GM12878 (cell line): ENCODE measurements at regions not wholly inside any gene's neighbourhood (a gene's known extent, or its start where the extent isn't known, plus 50 kb on each side); places are given as distances from the start of the nearest gene placed in this dataset.

Source experiments
- ATAC-seq: fragments of 200-7000 bp; cut with Tn5 transposase; 3 replicates; pipeline ENCODE4 v1.9.1; 2020; ENCODE audit warnings: mild to moderate bottlenecking, moderate library complexity
- BruUV-seq: library from RNA; stranded (reverse); fragments of 400-500 nt; replicated peaks from 2 replicates; lab custom pipeline; 2021; lab: Mats Ljungman, UMichigan
- CTCF ChIA-PET: fragments of 300-600 bp; sonication (Branson Sonifier 250); formaldehyde crosslinking; extraction: SDS; loops from one replicate; lab custom pipeline; 2021; ENCODE audit warnings: inconsistent platforms; lab: Yijun Ruan, JAX
- POLR2A ChIA-PET: fragments of 350-600 bp; formaldehyde crosslinking; extraction: SDS; loops from one replicate; lab custom pipeline; 2021; ENCODE audit warnings: inconsistent platforms; lab: Charles Lee
- RAD21 ChIA-PET: fragments of 300-600 bp; sonication (Branson Sonifier 250); formaldehyde crosslinking; loops from one replicate; lab custom pipeline; 2023; ENCODE audit warnings: antibody characterized with exemption; ENCODE audit not compliant: unreplicated experiment; lab: Charles Lee
- SMC1A ChIA-PET: fragments of 300-600 bp; sonication (Branson Sonifier 250); formaldehyde crosslinking; loops from one replicate; lab custom pipeline; 2023; ENCODE audit not compliant: unreplicated experiment, uncharacterized antibody; lab: Charles Lee
- DNase-seq: peaks from one replicate; pipeline ENCODE4 v3.0.0-alpha.2; 2011; ENCODE audit warnings: low read depth, low spot score
- FAIRE-seq: peaks from 3 replicates; lab custom pipeline; 2011; peaks lifted over from hg19 to GRCh38; lab: Jason Lieb, UNC
- H2AFZ ChIP-seq: 2 replicates; pipeline ENCODE4 v1.6.0; 2011; ENCODE audit warnings: low read depth, low read length, control low read depth; ENCODE audit not compliant: control insufficient read depth
- H3K27ac ChIP-seq: 2 replicates; pipeline ENCODE4 v1.5.1; 2011; ENCODE audit warnings: control low read depth; ENCODE audit not compliant: control insufficient read depth, insufficient read depth
- H3K27me3 ChIP-seq, 2 experiments: replicated peaks in 1 of 2; 2 replicates each; pipeline versions ENCODE4 v1.6.0 to v1.6.1; 2011; ENCODE audit warnings: low read length in 1 of 2; ENCODE audit not compliant: control insufficient read depth in 2 of 2, insufficient read depth in 2 of 2
- H3K36me3 ChIP-seq, 2 experiments: 2 replicates each; pipeline ENCODE4 v1.5.1; 2011; ENCODE audit warnings: low read length in 1 of 2; ENCODE audit not compliant: control insufficient read depth in 2 of 2, insufficient read depth in 2 of 2
- H3K4me1 ChIP-seq: 2 replicates; pipeline ENCODE4 v1.6.1; 2011; ENCODE audit warnings: mild to moderate bottlenecking, low read length, moderate library complexity, mixed read lengths; ENCODE audit not compliant: control insufficient read depth, insufficient read depth
- H3K4me2 ChIP-seq: 2 replicates; pipeline ENCODE4 v1.6.0; 2011; ENCODE audit warnings: control low read depth; ENCODE audit not compliant: control insufficient read depth, insufficient read depth
- H3K4me3 ChIP-seq: fragments of 200-600 bp; sonication (generic); 2 replicates; pipeline ENCODE4 v1.5.1; 2016
- H3K79me2 ChIP-seq: 2 replicates; pipeline ENCODE4 v1.6.0; 2011; ENCODE audit warnings: low read length; ENCODE audit not compliant: control insufficient read depth, insufficient read depth
- H3K9ac ChIP-seq: 2 replicates; pipeline ENCODE4 v1.8.0; 2011; ENCODE audit warnings: low read length, control low read depth, mixed read lengths; ENCODE audit not compliant: control insufficient read depth, insufficient read depth
- H3K9me3 ChIP-seq: replicated peaks from 3 replicates; pipeline ENCODE4 v1.5.1; 2011; ENCODE audit warnings: mild to moderate bottlenecking, low read length; ENCODE audit not compliant: control insufficient read depth, insufficient read depth
- H4K20me1 ChIP-seq: 2 replicates; pipeline ENCODE4 v1.6.0; 2011; ENCODE audit not compliant: control insufficient read depth, insufficient read depth
- CBX5 ChIP-seq: sonication (generic); IDR thresholded peaks from 2 replicates; pipeline ENCODE4 v1.6.1; 2016; ENCODE audit warnings: low read depth, moderate library complexity, mild to moderate bottlenecking, inconsistent platforms
- EP300 ChIP-seq, 2 experiments: fragments of 150-350 bp in 1 of 2; IDR thresholded peaks; 2 replicates each; pipeline ENCODE4 v1.6.1; 2011 to 2012; ENCODE audit warnings: low read depth in 2 of 2, low read length in 2 of 2, borderline replicate concordance in 1 of 2, improper control_type of control experiment in 1 of 2, inconsistent platforms in 1 of 2; ENCODE audit not compliant: control insufficient read depth in 1 of 2
- HDGF ChIP-seq: fragments of 450-650 bp; IDR thresholded peaks from 2 replicates; pipeline ENCODE4 v1.6.1; 2016; ENCODE audit warnings: antibody characterized with exemption
- IKZF1 ChIP-seq: fragments of 450-650 bp; conservative IDR thresholded peaks from 2 replicates; pipeline ENCODE4 v1.6.1; 2017; ENCODE audit warnings: antibody characterized with exemption, mild to moderate bottlenecking
- KLF5 ChIP-seq: fragments of 450-650 bp; IDR thresholded peaks from 2 replicates; pipeline ENCODE4 v1.6.1; 2014; ENCODE audit warnings: mild to moderate bottlenecking; ENCODE audit not compliant: partially characterized antibody
- NBN ChIP-seq: fragments of 450-650 bp; IDR thresholded peaks from 2 replicates; pipeline ENCODE4 v1.6.1; 2016
- NFYB ChIP-seq: IDR thresholded peaks from 2 replicates; pipeline ENCODE4 v1.6.1; 2011; ENCODE audit warnings: low read depth, mild to moderate bottlenecking, low read length, improper control_type of control experiment, moderate library complexity; ENCODE audit not compliant: insufficient read depth
- SIN3A ChIP-seq: IDR thresholded peaks from 2 replicates; pipeline ENCODE4 v1.6.1; 2012; ENCODE audit warnings: low read depth, low read length, improper control_type of control experiment
- SRF ChIP-seq, 2 experiments: IDR thresholded peaks; 2 replicates each; pipeline ENCODE4 v1.6.1; 2011; ENCODE audit warnings: low read depth in 2 of 2, low read length in 2 of 2, mild to moderate bottlenecking in 1 of 2, moderate library complexity in 1 of 2
- STAT1 ChIP-seq: fragments of 450-650 bp; conservative IDR thresholded peaks from 2 replicates; pipeline ENCODE4 v1.6.1; 2014; ENCODE audit warnings: antibody characterized with exemption, mild to moderate bottlenecking
- ZBTB4 ChIP-seq: fragments of 450-650 bp; formaldehyde crosslinking; IDR thresholded peaks from 2 replicates; pipeline ENCODE4 v1.4.0; 2022; ENCODE audit warnings: mild to moderate bottlenecking, moderate library complexity
- ZSCAN29 ChIP-seq: fragments of 450-650 bp; IDR thresholded peaks from 2 replicates; pipeline ENCODE4 v1.6.1; 2017; ENCODE audit warnings: mild to moderate bottlenecking, moderate library complexity
- WGBS: methylation state at CpG from one replicate; pipeline ENCODE4 v1.1.6; 2016; ENCODE audit warnings: low lambda C conversion rate; ENCODE audit not compliant: insufficient replicate concordance, insufficient coverage; ENCODE audit errors: missing lambda C conversion rate; 5-methylcytosine and 5-hydroxymethylcytosine counted together
- in situ Hi-C: fragments of 300-500 bp; cut with MboI; formaldehyde crosslinking; loops from 9 replicates; pipeline ENCODE4 v1.14.3; 2018; ENCODE audit warnings: mixed read lengths
- intact Hi-C: fragments of 100-400 bp; cut with micrococcal nuclease; formaldehyde crosslinking; loops from one replicate; pipeline ENCODE4 v1.14.2; 2022; ENCODE audit not compliant: unreplicated experiment

- no peaks in the 10 kb centered on the region for H3K4me1 ChIP-seq
- no TSS peak for BruUV-seq
- ChIA-PET POLR2A (no interaction called here), SMC1A (no interaction called here), RAD21 (no interaction called here), CTCF (no interaction called here)
- DNase-seq = no peak
- H3K79me2 ChIP-seq = no peaks in the 10 kb centered on the region
- no peak overlapping the region for H3K9ac ChIP-seq
- no peaks in the 10 kb centered on the region for H4K20me1 ChIP-seq
- H3K36me3 ChIP-seq = no peaks in the 10 kb centered on the region
- no peak overlapping the region for H3K4me2 ChIP-seq
- WGBS = 44% methylated on average over 7 of the region's 7 CpGs
- FAIRE-seq = no peak
- no peaks in the 10 kb centered on the region for H3K9me3 ChIP-seq
- no peak for ATAC-seq
- H2AFZ ChIP-seq = no peak overlapping the region
- intact Hi-C loops (no loop called here), in situ Hi-C loops (no loop called here)
- H3K27me3 ChIP-seq = no peaks in the 10 kb centered on the region
- TF ChIP-seq NFYB = no peak
- TF ChIP-seq IKZF1 = no peak
- no peak for TF ChIP-seq CBX5
- no peak for TF ChIP-seq HDGF
- no peak for TF ChIP-seq STAT1
- no peak for TF ChIP-seq SIN3A
- no peak overlapping the region for H3K27ac ChIP-seq
- no peak overlapping the region for H3K4me3 ChIP-seq
Measured at GRCh38 chr15:53445531-53445930, 313.9 kb downstream of the WDR72 start.

GRCh38 chr15:53437985-53438841 is 321.2 kb downstream of the WDR72 start:
- H3K9me3 ChIP-seq = no peaks in the 10 kb centered on the region
- H3K27me3 ChIP-seq = no peaks in the 10 kb centered on the region; a peak in 1 of 4 replicates
- intact Hi-C loops = no loop called here
- H3K79me2 ChIP-seq = no peaks in the 10 kb centered on the region
- no peak overlapping the region for H3K9ac ChIP-seq
- H3K36me3 ChIP-seq = no peaks in the 10 kb centered on the region
- BruUV-seq = no TSS peak
- no peak overlapping the region for H2AFZ ChIP-seq
- ChIA-PET CTCF (no interaction called here), RAD21 (no interaction called here), POLR2A (no interaction called here), SMC1A (no interaction called here)
- H3K27ac ChIP-seq = no peak overlapping the region
- ATAC-seq = no peak
- in situ Hi-C loops = no loop called here
- no peak for FAIRE-seq
- H3K4me1 ChIP-seq = no peaks in the 10 kb centered on the region
- H3K4me3 ChIP-seq = no peak overlapping the region
- H3K4me2 ChIP-seq = no peak overlapping the region
- no peaks in the 10 kb centered on the region for H4K20me1 ChIP-seq
- WGBS = 20% methylated on average over 5 of the region's 5 CpGs
- DNase-seq = no peak
- TF ChIP-seq SRF (IDR thresholded peaks at IDR 0.05; ENCODE audit: low read depth in 2 of 2, low read length in 2 of 2) = no peak
- no peak for TF ChIP-seq ZBTB4
- no peak for TF ChIP-seq NBN
- TF ChIP-seq EP300 (IDR thresholded peaks at IDR 0.05; ENCODE audit: borderline replicate concordance in 1 of 2, control insufficient read depth in 1 of 2, low read depth in 2 of 2, low read length in 2 of 2) = no peak
- TF ChIP-seq KLF5 = no peak
- TF ChIP-seq ZSCAN29 = no peak
